ENCODE measurements at regions not wholly inside any gene's neighbourhood (a gene's known extent, or its start where the extent isn't known, plus 50 kb on each side); places are given as distances from the start of the nearest gene placed in this dataset.

DNA sequence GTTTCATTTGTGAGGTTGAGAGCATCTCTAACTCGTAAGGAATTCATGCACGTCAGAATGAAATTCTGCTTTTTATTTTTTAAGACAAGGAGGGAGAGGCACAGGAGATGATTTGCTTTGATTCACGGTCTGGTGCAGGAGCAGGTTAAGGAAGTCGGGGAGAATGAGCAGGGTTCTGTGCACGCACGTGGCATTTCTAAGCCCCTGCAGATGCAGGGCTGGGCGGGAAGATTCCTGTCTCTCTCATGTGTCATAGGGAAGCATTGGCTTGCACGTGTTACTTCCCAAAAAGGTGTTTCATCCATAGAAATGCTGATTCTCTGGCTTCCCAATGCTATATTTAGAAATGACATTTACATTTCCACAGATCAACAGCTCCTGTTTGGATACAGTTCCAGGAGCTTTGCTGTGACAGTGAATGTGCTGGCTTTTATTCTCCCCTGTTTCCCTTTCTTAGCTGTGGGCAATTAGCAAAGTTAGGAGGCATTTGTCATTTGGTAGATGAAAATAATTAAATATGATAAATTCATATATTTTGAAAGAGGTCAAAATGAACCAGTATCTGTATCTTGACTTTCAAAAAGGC is 119.7 kb upstream of the ZFP64 start:
- Histone ChIP-seq H3F3A (ENCODE audit: insufficient read depth, low read length) (no peaks in the 10 kb centered on the region), H4K20me1 (ENCODE audit: insufficient read depth, low read length) (no peaks in the 10 kb centered on the region), H3K9me2 (replicated peaks; ENCODE audit: insufficient read depth, low read length) (no peaks in the 10 kb centered on the region), H3K4me2 (ENCODE audit: low read depth, low read length) (no peak overlapping the region), H3K4me3 (ENCODE audit: low read length) (no peak overlapping the region), H3K27me3 (replicated peaks; ENCODE audit: insufficient read depth, low read length) (no peaks in the 10 kb centered on the region), H3K9ac (ENCODE audit: low read length) (no peak overlapping the region), H3K9me3 (replicated peaks; ENCODE audit: insufficient read depth, low read length) (no peaks in the 10 kb centered on the region), H2AFZ (ENCODE audit: low read length) (no peak overlapping the region), H3K4me1 (ENCODE audit: low read length) (no peaks in the 10 kb centered on the region), H3K36me3 (replicated peaks; ENCODE audit: insufficient read depth, low read length) (no peaks in the 10 kb centered on the region), H3K27ac (ENCODE audit: low read length) (no peak overlapping the region), H3K79me2 (ENCODE audit: low read length) (no peaks in the 10 kb centered on the region)
- DNase-seq: no peak
- TF ChIP-seq EZH2 (optimal IDR thresholded peaks at IDR 0.05; ENCODE audit: low read depth, low read length) (no peak), EZH2phosphoT487 (IDR thresholded peaks at IDR 0.05; ENCODE audit: low read length) (no peak)
- TF ChIP-seq, protein P1, sequence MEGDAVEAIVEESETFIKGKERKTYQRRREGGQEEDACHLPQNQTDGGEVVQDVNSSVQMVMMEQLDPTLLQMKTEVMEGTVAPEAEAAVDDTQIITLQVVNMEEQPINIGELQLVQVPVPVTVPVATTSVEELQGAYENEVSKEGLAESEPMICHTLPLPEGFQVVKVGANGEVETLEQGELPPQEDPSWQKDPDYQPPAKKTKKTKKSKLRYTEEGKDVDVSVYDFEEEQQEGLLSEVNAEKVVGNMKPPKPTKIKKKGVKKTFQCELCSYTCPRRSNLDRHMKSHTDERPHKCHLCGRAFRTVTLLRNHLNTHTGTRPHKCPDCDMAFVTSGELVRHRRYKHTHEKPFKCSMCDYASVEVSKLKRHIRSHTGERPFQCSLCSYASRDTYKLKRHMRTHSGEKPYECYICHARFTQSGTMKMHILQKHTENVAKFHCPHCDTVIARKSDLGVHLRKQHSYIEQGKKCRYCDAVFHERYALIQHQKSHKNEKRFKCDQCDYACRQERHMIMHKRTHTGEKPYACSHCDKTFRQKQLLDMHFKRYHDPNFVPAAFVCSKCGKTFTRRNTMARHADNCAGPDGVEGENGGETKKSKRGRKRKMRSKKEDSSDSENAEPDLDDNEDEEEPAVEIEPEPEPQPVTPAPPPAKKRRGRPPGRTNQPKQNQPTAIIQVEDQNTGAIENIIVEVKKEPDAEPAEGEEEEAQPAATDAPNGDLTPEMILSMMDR (IDR thresholded peaks at IDR 0.05; ENCODE audit: low read length): no peak

DNA sequence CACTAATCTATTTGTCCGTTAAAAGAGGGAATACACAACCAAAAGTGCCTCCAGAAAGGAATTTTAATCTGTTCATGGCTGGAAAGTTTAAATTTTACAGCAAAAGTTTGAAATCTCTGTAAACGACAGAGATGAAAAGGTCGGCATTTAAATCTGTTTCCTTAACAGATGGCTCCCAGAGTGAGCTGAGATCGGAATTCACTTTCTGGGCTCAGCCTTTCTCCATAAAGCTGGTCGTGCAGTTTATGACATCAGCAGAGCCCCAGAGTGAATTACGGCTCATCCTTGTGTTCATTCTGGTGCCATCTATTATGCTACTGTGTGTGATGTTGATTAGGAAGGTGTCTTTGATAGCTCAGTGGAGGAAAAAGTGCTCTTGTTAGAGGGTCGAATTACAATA is 117.6 kb upstream of the ZFP64 start:
- no peak overlapping the region for H2AFZ ChIP-seq (ENCODE audit: low read length)
- no peaks in the 10 kb centered on the region for H3K9me2 ChIP-seq (replicated peaks; ENCODE audit: insufficient read depth, low read length)
- TF ChIP-seq EZH2 (optimal IDR thresholded peaks at IDR 0.05; ENCODE audit: low read depth, low read length) (no peak), EZH2phosphoT487 (IDR thresholded peaks at IDR 0.05; ENCODE audit: low read length) (no peak)
- TF ChIP-seq, protein P1 (IDR thresholded peaks at IDR 0.05; ENCODE audit: low read length): no peak
- DNase-seq: no peak
- no peak overlapping the region for H3K9ac ChIP-seq (ENCODE audit: low read length)
- no peak overlapping the region for H3K4me2 ChIP-seq (ENCODE audit: low read depth, low read length)
- no peaks in the 10 kb centered on the region for H3K79me2 ChIP-seq (ENCODE audit: low read length)
- H3K27me3 ChIP-seq (replicated peaks; ENCODE audit: insufficient read depth, low read length): no peaks in the 10 kb centered on the region
- no peaks in the 10 kb centered on the region for H3K9me3 ChIP-seq (replicated peaks; ENCODE audit: insufficient read depth, low read length)
- no peaks in the 10 kb centered on the region for H4K20me1 ChIP-seq (ENCODE audit: insufficient read depth, low read length)
- no peaks in the 10 kb centered on the region for H3K4me1 ChIP-seq (ENCODE audit: low read length)
- H3F3A ChIP-seq (ENCODE audit: insufficient read depth, low read length): no peaks in the 10 kb centered on the region
- no peaks in the 10 kb centered on the region for H3K36me3 ChIP-seq (replicated peaks; ENCODE audit: insufficient read depth, low read length)
- H3K27ac ChIP-seq (ENCODE audit: low read length): no peak overlapping the region
- H3K4me3 ChIP-seq (ENCODE audit: low read length): no peak overlapping the region

DNA sequence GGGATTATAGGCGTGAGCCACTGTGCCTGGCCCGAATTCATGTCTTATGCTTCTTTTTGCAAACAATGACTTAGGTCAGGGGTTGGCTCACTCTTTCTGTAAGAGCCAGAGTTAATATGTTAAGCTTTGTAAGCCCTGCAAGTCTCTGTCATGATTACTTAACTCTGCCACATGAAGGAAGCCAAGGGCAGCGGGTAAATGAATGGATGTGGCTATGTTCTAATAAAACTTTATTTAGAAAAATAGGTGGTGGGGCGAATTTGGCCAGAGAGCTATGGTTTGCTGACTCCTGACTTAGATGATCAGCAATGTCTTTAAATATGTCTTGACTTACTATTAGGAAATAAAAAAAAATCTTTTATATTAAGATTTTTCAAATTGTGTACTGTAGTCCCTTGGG is 114.9 kb upstream of the ZFP64 start:
- Histone ChIP-seq H3F3A (ENCODE audit: insufficient read depth, low read length) (no peaks in the 10 kb centered on the region), H2AFZ (ENCODE audit: low read length) (no peak overlapping the region), H3K4me1 (ENCODE audit: low read length) (no peaks in the 10 kb centered on the region), H3K27me3 (replicated peaks; ENCODE audit: insufficient read depth, low read length) (no peaks in the 10 kb centered on the region), H3K4me3 (ENCODE audit: low read length) (no peak overlapping the region), H3K9ac (ENCODE audit: low read length) (no peak overlapping the region), H3K9me2 (replicated peaks; ENCODE audit: insufficient read depth, low read length) (no peaks in the 10 kb centered on the region), H3K4me2 (ENCODE audit: low read depth, low read length) (no peak overlapping the region), H3K9me3 (replicated peaks; ENCODE audit: insufficient read depth, low read length) (no peaks in the 10 kb centered on the region), H4K20me1 (ENCODE audit: insufficient read depth, low read length) (no peaks in the 10 kb centered on the region), H3K27ac (ENCODE audit: low read length) (no peak overlapping the region), H3K36me3 (replicated peaks; ENCODE audit: insufficient read depth, low read length) (no peaks in the 10 kb centered on the region), H3K79me2 (ENCODE audit: low read length) (no peaks in the 10 kb centered on the region)
- no peak for DNase-seq
- TF ChIP-seq, protein P1 (IDR thresholded peaks at IDR 0.05; ENCODE audit: low read length): no peak
- TF ChIP-seq EZH2phosphoT487 (IDR thresholded peaks at IDR 0.05; ENCODE audit: low read length): no peak
- TF ChIP-seq EZH2 (optimal IDR thresholded peaks at IDR 0.05; ENCODE audit: low read depth, low read length): no peak

Data from MM.1S (cell line).